OCI-LY7 (cell line): ENCODE measurements at regions not wholly inside any gene's neighbourhood (a gene's known extent, or its start where the extent isn't known, plus 50 kb on each side); places are given as distances from the start of the nearest gene placed in this dataset.

Experiments
- BruUV-seq: library from RNA; stranded (reverse); fragments of 400-500 nt; replicated peaks from 2 replicates; lab custom pipeline; 2021; lab: Mats Ljungman, UMichigan
- CTCF ChIA-PET: fragments of 300-600 bp; sonication (Branson Sonifier 250); formaldehyde crosslinking; loops from one replicate; lab custom pipeline; 2022; ENCODE audit warnings: antibody characterized with exemption; ENCODE audit not compliant: unreplicated experiment; lab: Charles Lee
- POLR2A ChIA-PET: fragments of 300-600 bp; sonication (Branson Sonifier 250); formaldehyde crosslinking; loops from one replicate; lab custom pipeline; 2022; ENCODE audit warnings: antibody characterized with exemption; lab: Charles Lee
- DNase-seq: peaks from one replicate; pipeline ENCODE4 v3.0.0-alpha.2; 2015; ENCODE audit warnings: low spot score
- H2AFZ ChIP-seq: fragments of 200-600 bp; sonication (generic), shearing (Covaris generic); 2 replicates; pipeline ENCODE4 v1.6.1; 2014; ENCODE audit warnings: mild to moderate bottlenecking, antibody characterized with exemption, low read length, moderate library complexity
- H3K27ac ChIP-seq: fragments of 200-600 bp; sonication (generic); 2 replicates; pipeline ENCODE4 v1.5.1; 2014; ENCODE audit warnings: mixed run types, low read depth, mild to moderate bottlenecking, moderate library complexity, low read length, inconsistent platforms; ENCODE audit not compliant: poor library complexity, severe bottlenecking
- H3K36me3 ChIP-seq: fragments of 200-600 bp; sonication (generic); 2 replicates; pipeline ENCODE4 v1.6.1; 2014; ENCODE audit warnings: mild to moderate bottlenecking, antibody characterized with exemption, low read length, moderate library complexity, mixed read lengths; ENCODE audit not compliant: insufficient read depth
- H3K4me1 ChIP-seq: fragments of 200-600 bp; sonication (generic); 2 replicates; pipeline ENCODE4 v1.5.1; 2014; ENCODE audit warnings: mild to moderate bottlenecking, low read length; ENCODE audit not compliant: insufficient read depth, poor library complexity, severe bottlenecking
- H3K4me2 ChIP-seq: fragments of 200-600 bp; sonication (generic); 2 replicates; pipeline ENCODE4 v1.6.1; 2014; ENCODE audit warnings: mild to moderate bottlenecking, low read length
- H3K4me3 ChIP-seq: fragments of 200-600 bp; sonication (generic); 2 replicates; pipeline ENCODE4 v1.5.1; 2014; ENCODE audit warnings: mild to moderate bottlenecking, low read depth, low read length; ENCODE audit not compliant: poor library complexity, severe bottlenecking
- H3K79me2 ChIP-seq: fragments of 200-600 bp; sonication (generic); 2 replicates; pipeline ENCODE4 v1.6.1; 2016; ENCODE audit warnings: low read depth, mild to moderate bottlenecking, low read length, moderate library complexity, mixed read lengths; ENCODE audit not compliant: insufficient read depth
- H3K9me2 ChIP-seq: fragments of 200-600 bp; sonication (generic); 2 replicates; pipeline ENCODE4 v1.6.1; 2016; ENCODE audit warnings: mild to moderate bottlenecking, low read length, mixed read lengths; ENCODE audit not compliant: insufficient read depth
- H3K9me3 ChIP-seq: fragments of 200-600 bp; sonication (generic); 2 replicates; pipeline ENCODE4 v1.6.1; 2014; ENCODE audit warnings: mild to moderate bottlenecking, mixed run types, low read length, mixed read lengths
- H4K20me1 ChIP-seq: fragments of 200-600 bp; sonication (generic); 2 replicates; pipeline ENCODE4 v1.6.1; 2014; ENCODE audit warnings: mild to moderate bottlenecking, antibody characterized with exemption, low read length, moderate library complexity, mixed read lengths; ENCODE audit not compliant: insufficient read depth
- CTCF ChIP-seq: fragments of 200-600 bp; sonication (generic); conservative IDR thresholded peaks from 2 replicates; pipeline ENCODE4 v1.5.1; 2014; ENCODE audit warnings: mild to moderate bottlenecking, antibody characterized with exemption, low read length, moderate library complexity, mixed read lengths
- EZH2phosphoT487 ChIP-seq: fragments of 200-600 bp; sonication (generic); IDR thresholded peaks from 2 replicates; pipeline ENCODE4 v1.6.1; 2018; ENCODE audit warnings: low read depth, borderline replicate concordance, mild to moderate bottlenecking, mixed run types, antibody characterized with exemption, low read length, moderate library complexity, mixed read lengths
- intact Hi-C: fragments of 100-400 bp; cut with micrococcal nuclease; formaldehyde crosslinking; loops from one replicate; pipeline ENCODE4 v1.10.0; 2022; ENCODE audit not compliant: unreplicated experiment

DNA sequence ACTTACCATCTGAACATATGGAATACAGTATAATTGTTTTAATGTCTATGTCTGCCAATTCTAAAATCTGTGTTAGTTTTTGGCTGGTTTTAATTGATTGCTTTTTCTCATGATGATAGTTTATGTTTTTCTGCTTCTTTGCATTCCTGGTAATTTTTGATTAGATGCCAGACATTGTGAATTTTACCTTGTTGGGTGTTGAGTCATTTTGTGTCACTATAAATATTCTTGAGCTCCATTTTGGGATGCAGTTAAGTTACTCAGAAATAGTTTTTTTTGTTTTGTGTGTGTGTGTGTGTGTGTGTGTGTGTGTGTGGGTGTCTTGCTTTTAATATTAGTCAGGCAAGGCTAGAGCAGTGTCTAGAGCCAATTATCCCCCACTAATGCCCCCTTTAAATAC lies 818.8 kb upstream of the NR2F2 start:
- Histone ChIP-seq H3K36me3 (no peaks in the 10 kb centered on the region), H3K4me1 (no peaks in the 10 kb centered on the region), H3K79me2 (no peaks in the 10 kb centered on the region), H3K9me3 (no peaks in the 10 kb centered on the region), H2AFZ (no peak overlapping the region), H3K27ac (no peak overlapping the region), H4K20me1 (no peaks in the 10 kb centered on the region), H3K9me2 (no peaks in the 10 kb centered on the region), H3K4me2 (no peak overlapping the region), H3K4me3 (no peak overlapping the region)
- ChIA-PET CTCF (no interaction called here), POLR2A (no interaction called here)
- TF ChIP-seq EZH2phosphoT487 (no peak), CTCF (no peak)
- BruUV-seq, result no TSS peak
- intact Hi-C loops, result no loop called here
- DNase-seq, result no peak

DNA sequence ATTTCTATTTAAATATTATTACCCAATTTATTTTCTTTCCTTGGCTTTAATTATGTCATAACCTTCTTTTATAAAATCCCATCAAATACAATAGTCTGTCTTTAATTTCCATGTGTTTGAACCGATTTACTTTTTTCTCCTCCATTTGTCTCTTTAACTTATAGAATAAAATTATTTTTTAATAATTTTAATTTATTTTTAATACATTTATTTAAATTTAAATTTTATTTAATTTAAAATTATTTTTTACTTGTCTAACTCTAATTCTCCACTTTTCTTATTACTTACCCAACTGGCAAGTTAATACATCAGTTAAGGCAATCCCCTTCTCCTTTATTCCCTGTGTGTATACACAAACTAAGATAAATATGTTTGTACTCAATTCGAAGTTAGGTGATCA lies 817.6 kb upstream of the NR2F2 start:
- no peaks in the 10 kb centered on the region for H3K36me3 ChIP-seq
- POLR2A ChIA-PET, result no interaction called here
- H4K20me1 ChIP-seq, result no peaks in the 10 kb centered on the region
- no peaks in the 10 kb centered on the region for H3K4me1 ChIP-seq
- BruUV-seq, result no TSS peak
- intact Hi-C loops, result no loop called here
- no peak for TF ChIP-seq EZH2phosphoT487
- no peak for TF ChIP-seq CTCF
- DNase-seq, result no peak
- H3K79me2 ChIP-seq, result no peaks in the 10 kb centered on the region
- CTCF ChIA-PET, result no interaction called here
- H3K27ac ChIP-seq, result no peak overlapping the region
- no peak overlapping the region for H2AFZ ChIP-seq
- H3K9me2 ChIP-seq, result no peaks in the 10 kb centered on the region
- no peak overlapping the region for H3K4me2 ChIP-seq
- H3K4me3 ChIP-seq, result no peak overlapping the region
- H3K9me3 ChIP-seq, result no peaks in the 10 kb centered on the region

GRCh38 chr15:95519887-95520286 lies 810.6 kb upstream of the NR2F2 start:
- ChIA-PET CTCF (no interaction called here), POLR2A (no interaction called here)
- H3K9me3 ChIP-seq, result no peaks in the 10 kb centered on the region
- no TSS peak for BruUV-seq
- H3K4me3 ChIP-seq, result no peak overlapping the region
- no peaks in the 10 kb centered on the region for H3K79me2 ChIP-seq
- H4K20me1 ChIP-seq, result no peaks in the 10 kb centered on the region
- H3K36me3 ChIP-seq, result no peaks in the 10 kb centered on the region
- TF ChIP-seq CTCF (no peak), EZH2phosphoT487 (no peak)
- H3K9me2 ChIP-seq, result no peaks in the 10 kb centered on the region
- no peaks in the 10 kb centered on the region for H3K4me1 ChIP-seq
- DNase-seq, result no peak
- intact Hi-C loops, result no loop called here
- no peak overlapping the region for H3K4me2 ChIP-seq
- no peak overlapping the region for H3K27ac ChIP-seq
- no peak overlapping the region for H2AFZ ChIP-seq
